DND-41 (cell line): ENCODE measurements at regions not wholly inside any gene's neighbourhood (a gene's known extent, or its start where the extent isn't known, plus 50 kb on each side); places are given as distances from the start of the nearest gene placed in this dataset.

Experiments
- EZH2 ChIP-seq: IDR thresholded peaks from 3 replicates; pipeline ENCODE4 v1.6.1; 2012; ENCODE audit warnings: borderline replicate concordance, low read depth, mild to moderate bottlenecking, moderate library complexity, low read length, inconsistent platforms; ENCODE audit not compliant: severe bottlenecking
- TF ChIP-seq, protein P1 (sequence below): IDR thresholded peaks from 2 replicates; pipeline ENCODE4 v1.5.1; 2012; ENCODE audit warnings: borderline replicate concordance, low read length, moderate library complexity, mild to moderate bottlenecking; ENCODE audit not compliant: poor library complexity, severe bottlenecking; ENCODE audit errors: extremely low read depth

DNA sequence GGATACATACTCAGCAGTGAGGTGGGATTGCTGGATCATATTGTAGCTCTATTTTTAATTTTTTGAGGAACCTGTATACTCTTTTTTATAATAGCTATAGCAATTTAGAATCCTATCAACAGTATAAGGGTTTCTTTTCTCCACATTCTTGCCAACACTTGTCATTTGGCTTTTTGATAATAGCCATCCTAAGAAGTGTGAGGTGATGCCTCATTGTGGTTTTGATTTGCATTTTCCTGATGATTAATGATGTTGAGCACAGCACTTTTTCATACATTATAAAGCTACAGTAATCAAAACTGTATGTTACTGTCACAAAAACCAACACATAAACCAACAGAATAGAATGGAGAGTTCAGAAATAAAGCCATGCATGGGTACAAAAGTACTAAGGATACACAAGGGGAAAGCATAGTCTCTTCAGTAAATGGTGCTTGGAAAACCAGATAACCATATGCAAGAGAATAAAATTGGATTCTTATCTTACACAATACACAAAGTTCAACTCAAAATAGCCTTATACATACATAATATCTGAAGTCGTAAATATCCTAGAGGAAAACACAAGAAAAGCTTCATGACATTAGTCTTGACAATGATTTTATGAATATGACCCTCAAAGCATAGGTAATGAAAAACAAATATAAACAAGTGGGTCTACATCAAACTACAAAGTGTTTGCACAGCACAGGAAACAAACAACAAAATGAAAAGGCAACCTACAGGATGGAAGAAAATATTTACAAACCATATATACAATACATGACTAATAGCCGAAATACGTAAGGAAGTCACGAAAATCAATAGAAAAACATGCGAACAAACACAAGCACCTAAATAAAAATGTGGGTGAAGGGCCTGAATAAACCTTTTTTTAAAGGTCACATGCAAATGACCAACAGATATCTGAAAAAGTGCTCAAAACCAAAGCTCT lies 287.8 kb upstream of the DAB2 start:
- TF ChIP-seq, protein P1, sequence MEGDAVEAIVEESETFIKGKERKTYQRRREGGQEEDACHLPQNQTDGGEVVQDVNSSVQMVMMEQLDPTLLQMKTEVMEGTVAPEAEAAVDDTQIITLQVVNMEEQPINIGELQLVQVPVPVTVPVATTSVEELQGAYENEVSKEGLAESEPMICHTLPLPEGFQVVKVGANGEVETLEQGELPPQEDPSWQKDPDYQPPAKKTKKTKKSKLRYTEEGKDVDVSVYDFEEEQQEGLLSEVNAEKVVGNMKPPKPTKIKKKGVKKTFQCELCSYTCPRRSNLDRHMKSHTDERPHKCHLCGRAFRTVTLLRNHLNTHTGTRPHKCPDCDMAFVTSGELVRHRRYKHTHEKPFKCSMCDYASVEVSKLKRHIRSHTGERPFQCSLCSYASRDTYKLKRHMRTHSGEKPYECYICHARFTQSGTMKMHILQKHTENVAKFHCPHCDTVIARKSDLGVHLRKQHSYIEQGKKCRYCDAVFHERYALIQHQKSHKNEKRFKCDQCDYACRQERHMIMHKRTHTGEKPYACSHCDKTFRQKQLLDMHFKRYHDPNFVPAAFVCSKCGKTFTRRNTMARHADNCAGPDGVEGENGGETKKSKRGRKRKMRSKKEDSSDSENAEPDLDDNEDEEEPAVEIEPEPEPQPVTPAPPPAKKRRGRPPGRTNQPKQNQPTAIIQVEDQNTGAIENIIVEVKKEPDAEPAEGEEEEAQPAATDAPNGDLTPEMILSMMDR: no peak
- TF ChIP-seq EZH2: no peak
